B cell (primary cell): ENCODE measurements at regions not wholly inside any gene's neighbourhood (a gene's known extent, or its start where the extent isn't known, plus 50 kb on each side); places are given as distances from the start of the nearest gene placed in this dataset.
A peak's percentile ranks its signal among the peaks of the same experiment; 100 is the strongest.

Experiments
- ATAC-seq: fragments of 200-7000 bp; cut with Tn5 transposase; one replicate; pipeline ENCODE4 v1.10.0; 2021; ENCODE audit warnings: low read depth, mild to moderate bottlenecking, moderate number of reproducible peaks, moderate library complexity
- CTCF ChIA-PET: fragments of 350-600 bp; sonication (Branson Sonifier 250); formaldehyde crosslinking; loops from one replicate; lab custom pipeline; 2021; ENCODE audit warnings: antibody characterized with exemption, inconsistent platforms; lab: Charles Lee
- POLR2A ChIA-PET: fragments of 350-600 bp; sonication (Branson Sonifier 250); formaldehyde crosslinking; loops from one replicate; lab custom pipeline; 2021; ENCODE audit warnings: antibody characterized with exemption; lab: Charles Lee
- DNase-seq: peaks from one replicate; pipeline ENCODE4 v3.0.0; 2013
- H2AFZ ChIP-seq: 2 replicates; pipeline ENCODE4 v1.6.1; 2012; ENCODE audit warnings: mild to moderate bottlenecking, low read depth, low read length; ENCODE audit not compliant: insufficient read depth, poor library complexity, severe bottlenecking
- H3K27ac ChIP-seq, 2 donors: 1 replicate in 1 of 2; 2 replicates in 1 of 2; pipeline ENCODE4 v1.5.1; 2012 to 2013; ENCODE audit warnings: low read length in 2 of 2, mild to moderate bottlenecking in 2 of 2, moderate library complexity in 1 of 2
- H3K27me3 ChIP-seq, 4 experiments: fragments of 200-600 bp in 1 of 4; sonication (generic) in 1 of 4; replicated peaks in 1 of 4; 1 replicate in 2 of 4; 2 replicates in 2 of 4; pipeline versions ENCODE4 v1.6.1 to v1.7.0; 2013 to 2016; ENCODE audit warnings: low read length in 3 of 4, mild to moderate bottlenecking in 2 of 4, mixed read lengths in 1 of 4, moderate library complexity in 1 of 4; ENCODE audit not compliant: insufficient read depth in 4 of 4, control insufficient read depth in 3 of 4; ENCODE audit errors: control extremely low read depth in 1 of 4
- H3K36me3 ChIP-seq, 2 experiments: replicated peaks in 1 of 2; 1 replicate in 1 of 2; 2 replicates in 1 of 2; pipeline versions ENCODE4 v1.6.1 to v1.7.1; 2013; ENCODE audit warnings: low read length in 1 of 2; ENCODE audit not compliant: insufficient read depth in 2 of 2, control insufficient read depth in 1 of 2; ENCODE audit errors: control extremely low read depth in 1 of 2, extremely low read depth in 1 of 2
- H3K4me1 ChIP-seq, 2 donors: fragments of 200-600 bp in 1 of 2; sonication (generic) in 1 of 2; 1 replicate in 1 of 2; 2 replicates in 1 of 2; pipeline versions ENCODE4 v1.5.1 to v1.6.1; 2013 to 2017; ENCODE audit warnings: low read length in 2 of 2; ENCODE audit not compliant: control insufficient read depth in 2 of 2, insufficient read depth in 2 of 2
- H3K4me2 ChIP-seq: replicated peaks from 2 replicates; pipeline ENCODE3; 2012; ENCODE audit warnings: mild to moderate bottlenecking, low read depth, low read length; ENCODE audit not compliant: poor library complexity, severe bottlenecking
- H3K4me3 ChIP-seq, 5 experiments: fragments of 200-600 bp in 1 of 5; sonication (generic) in 1 of 5; 1 replicate in 3 of 5; 2 replicates in 2 of 5; pipeline versions ENCODE4 v1.5.1 to v1.7.0; 2011 to 2016; ENCODE audit warnings: low read length in 4 of 5, mild to moderate bottlenecking in 4 of 5, low read depth in 2 of 5, control low read depth in 1 of 5, moderate library complexity in 1 of 5; ENCODE audit not compliant: insufficient read depth in 1 of 5; ENCODE audit errors: control extremely low read depth in 1 of 5, extremely low read depth in 1 of 5
- H3K79me2 ChIP-seq: fragments of 200-600 bp; sonication (generic); one replicate; pipeline ENCODE4 v1.6.0; 2016; ENCODE audit warnings: low read length; ENCODE audit not compliant: control insufficient read depth, insufficient read depth
- H3K9ac ChIP-seq: fragments of 200-600 bp; sonication (generic); 2 replicates; pipeline ENCODE4 v1.6.1; 2017; ENCODE audit warnings: mild to moderate bottlenecking, low read length, moderate library complexity
- H3K9me3 ChIP-seq, 3 donors: one replicate each; pipeline versions ENCODE4 v1.6.1 to v1.7.1; 2013; ENCODE audit warnings: low read length in 2 of 3; ENCODE audit not compliant: control insufficient read depth in 2 of 3, insufficient read depth in 1 of 3; ENCODE audit errors: control extremely low read depth in 1 of 3
- H4K20me1 ChIP-seq: 2 replicates; pipeline ENCODE4 v1.6.0; 2012; ENCODE audit warnings: mild to moderate bottlenecking, low read length; ENCODE audit not compliant: insufficient read depth, control insufficient read depth, poor library complexity, severe bottlenecking
- H3K27ac Mint-ChIP-seq: one replicate; pipeline ENCODE4 v1.8.0; 2021; ENCODE audit warnings: mixed read lengths
- H3K27me3 Mint-ChIP-seq: one replicate; pipeline ENCODE4 v1.8.0; 2021; ENCODE audit warnings: mixed read lengths
- H3K4me1 Mint-ChIP-seq: one replicate; pipeline ENCODE4 v1.8.0; 2021; ENCODE audit warnings: mixed read lengths
- H3K4me3 Mint-ChIP-seq: one replicate; pipeline ENCODE4 v1.8.0; 2021; ENCODE audit warnings: mixed read lengths
- H3K9me3 Mint-ChIP-seq: one replicate; pipeline ENCODE4 v1.8.0; 2022; ENCODE audit warnings: mixed read lengths; ENCODE audit not compliant: insufficient read depth
- EZH2 ChIP-seq: IDR thresholded peaks from 2 replicates; pipeline ENCODE4 v1.6.1; 2012; ENCODE audit warnings: borderline replicate concordance, low read depth, mild to moderate bottlenecking, moderate library complexity, low read length; ENCODE audit not compliant: insufficient read depth, poor library complexity, severe bottlenecking
- WGBS: methylation state at CpG from one replicate; pipeline ENCODE4 v1.1.5; 2013; ENCODE audit warnings: missing lambda C conversion rate; ENCODE audit not compliant: insufficient coverage; 5-methylcytosine and 5-hydroxymethylcytosine counted together
- intact Hi-C: fragments of 100-400 bp; cut with micrococcal nuclease; formaldehyde crosslinking; loops from one replicate; pipeline ENCODE4 v1.10.0; 2022
- TF ChIP-seq, protein P1 (sequence below): fragments of 200-600 bp; IDR thresholded peaks from one replicate; pipeline ENCODE4 v1.8.0; 2022; ENCODE audit warnings: antibody characterized with exemption, mild to moderate bottlenecking

DNA sequence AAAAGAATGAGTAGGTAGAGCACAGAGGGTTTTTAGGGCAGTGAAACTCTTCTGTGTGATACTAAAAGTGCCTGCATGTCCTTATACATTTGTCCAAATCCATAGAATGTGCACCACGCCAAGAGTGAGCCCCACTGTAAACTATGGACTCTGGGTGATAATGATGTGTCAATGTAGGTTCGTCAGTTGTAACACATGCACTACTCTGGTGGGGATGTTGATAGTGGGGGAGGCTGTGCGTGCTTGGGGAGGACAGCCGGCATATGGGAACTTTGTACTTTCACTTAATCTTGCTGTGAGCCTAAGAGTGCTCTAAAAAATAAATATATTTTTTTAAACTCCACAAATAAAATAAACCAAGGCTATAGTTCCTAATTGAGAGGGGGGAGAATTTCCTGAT lies 319.2 kb downstream of the SHQ1 start:
- ATAC-seq (no peak), DNase-seq (no peak)
- Histone ChIP-seq H3K4me1 (peaks cover 6% of the 10 kb centered on the region in 2 donors), H3K27ac (no peak overlapping the region), H3K9me3 (no peaks in the 10 kb centered on the region), H4K20me1 (no peaks in the 10 kb centered on the region), H3K27me3 (peaks cover 0 to 9% (median 2%) of the 10 kb centered on the region in 4 experiments), H2AFZ (no peak overlapping the region), H3K4me3 (no peak overlapping the region), H3K79me2 (no peaks in the 10 kb centered on the region), H3K9ac (no peak overlapping the region), H3K4me2 (no peak overlapping the region), H3K36me3 (no peaks in the 10 kb centered on the region)
- no peak overlapping the region for H3K27ac Mint-ChIP-seq
- intact Hi-C loops = loop anchor here (10.0 kb wide), 1 partner anchor 56 kb away; no protein-coding TSS in a partner anchor
- 100% methylated on average over 1 of the region's 4 CpGs for WGBS
- no peak overlapping the region for H3K4me3 Mint-ChIP-seq
- TF ChIP-seq, protein P1, sequence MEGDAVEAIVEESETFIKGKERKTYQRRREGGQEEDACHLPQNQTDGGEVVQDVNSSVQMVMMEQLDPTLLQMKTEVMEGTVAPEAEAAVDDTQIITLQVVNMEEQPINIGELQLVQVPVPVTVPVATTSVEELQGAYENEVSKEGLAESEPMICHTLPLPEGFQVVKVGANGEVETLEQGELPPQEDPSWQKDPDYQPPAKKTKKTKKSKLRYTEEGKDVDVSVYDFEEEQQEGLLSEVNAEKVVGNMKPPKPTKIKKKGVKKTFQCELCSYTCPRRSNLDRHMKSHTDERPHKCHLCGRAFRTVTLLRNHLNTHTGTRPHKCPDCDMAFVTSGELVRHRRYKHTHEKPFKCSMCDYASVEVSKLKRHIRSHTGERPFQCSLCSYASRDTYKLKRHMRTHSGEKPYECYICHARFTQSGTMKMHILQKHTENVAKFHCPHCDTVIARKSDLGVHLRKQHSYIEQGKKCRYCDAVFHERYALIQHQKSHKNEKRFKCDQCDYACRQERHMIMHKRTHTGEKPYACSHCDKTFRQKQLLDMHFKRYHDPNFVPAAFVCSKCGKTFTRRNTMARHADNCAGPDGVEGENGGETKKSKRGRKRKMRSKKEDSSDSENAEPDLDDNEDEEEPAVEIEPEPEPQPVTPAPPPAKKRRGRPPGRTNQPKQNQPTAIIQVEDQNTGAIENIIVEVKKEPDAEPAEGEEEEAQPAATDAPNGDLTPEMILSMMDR = no peak
- POLR2A ChIA-PET = no interaction called here
- no peaks in the 10 kb centered on the region for H3K9me3 Mint-ChIP-seq
- CTCF ChIA-PET = no interaction called here
- H3K4me1 Mint-ChIP-seq = peaks cover 7% of the 10 kb centered on the region
- peaks cover 11% of the 10 kb centered on the region for H3K27me3 Mint-ChIP-seq

DNA sequence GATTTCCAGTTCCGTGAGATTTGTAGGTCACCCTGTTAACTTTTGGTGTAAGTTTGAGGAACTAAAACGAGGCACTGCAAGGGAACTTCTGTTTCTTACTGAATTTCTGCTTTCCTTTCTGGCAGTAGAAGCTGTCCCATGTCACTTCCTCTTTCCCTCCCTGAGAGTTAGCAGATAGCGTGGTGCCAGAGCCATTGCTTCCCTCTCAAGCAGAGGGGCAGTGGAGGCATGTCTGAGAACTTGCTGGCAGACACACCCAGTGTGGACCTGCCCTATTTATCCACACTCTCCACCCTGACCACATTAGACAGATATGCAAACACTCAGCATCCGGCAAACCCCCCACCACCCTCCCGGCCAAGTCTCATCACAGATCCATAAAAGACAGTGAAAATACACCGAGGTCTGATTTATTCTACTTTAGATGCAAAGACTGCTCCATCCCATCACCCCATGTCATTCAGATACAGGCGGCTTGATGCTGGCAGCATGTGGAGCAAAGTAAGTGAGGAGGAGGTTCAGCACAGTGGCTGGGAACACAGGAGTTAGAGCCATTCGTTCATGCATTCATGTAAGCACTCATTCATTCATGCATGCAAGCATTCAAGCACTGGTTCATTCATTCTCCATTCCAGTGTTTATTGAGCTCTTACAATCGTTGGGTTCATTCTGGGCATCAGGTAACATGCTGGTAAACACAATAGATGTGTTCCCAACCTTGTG lies 324.7 kb downstream of the SHQ1 start:
- H3K4me3 Mint-ChIP-seq = peak overlapping the region; percentile 75
- Histone ChIP-seq H3K27me3 (no peaks in the 10 kb centered on the region), H4K20me1 (no peaks in the 10 kb centered on the region), H3K27ac (peak overlapping the region; percentile 37 to 49), H3K4me2 (peak overlapping the region; percentile 57), H3K9ac (peak overlapping the region; percentile 36), H3K9me3 (no peaks in the 10 kb centered on the region), H3K79me2 (no peaks in the 10 kb centered on the region), H3K36me3 (no peaks in the 10 kb centered on the region), H2AFZ (peak overlapping the region; percentile 21), H3K4me3 (peak overlapping the region in 2 of 5 experiments; percentile 8 to 24), H3K4me1 (peaks cover 29 to 34% of the 10 kb centered on the region in 2 donors)
- 9% methylated on average over 5 of the region's 9 CpGs for WGBS
- H3K27ac Mint-ChIP-seq = peak overlapping the region; percentile 89
- H3K9me3 Mint-ChIP-seq = no peaks in the 10 kb centered on the region
- DNase-seq = peak; percentile 83
- H3K4me1 Mint-ChIP-seq = peaks cover 41% of the 10 kb centered on the region
- TF ChIP-seq, protein P1 = no peak
- TF ChIP-seq EZH2 = no peak
- CTCF ChIA-PET = interaction anchor here (1.2 kb wide), 1 partner anchor 31 kb away, joined by 3 read pairs; no protein-coding TSS in a partner anchor
- H3K27me3 Mint-ChIP-seq = no peaks in the 10 kb centered on the region
- POLR2A ChIA-PET = interaction anchor here (0.7 kb wide), 2 partner anchors 45 to 76 kb away, joined by 3 to 8 read pairs; no protein-coding TSS in a partner anchor
- intact Hi-C loops = loop anchor here (5.0 to 10.0 kb wide), 2 partner anchors 61 to 421 kb away; no protein-coding TSS in a partner anchor
- ATAC-seq = peak; percentile 94
